NOMO-1 treated with DMSO at 0.1 percent for 48 hours (cell line): ENCODE measurements at regions not wholly inside any gene's neighbourhood (a gene's known extent, or its start where the extent isn't known, plus 50 kb on each side); places are given as distances from the start of the nearest gene placed in this dataset.
A peak's percentile ranks its signal among the peaks of the same experiment; 100 is the strongest.

Experiments
- DNase-seq: peaks from one replicate; lab custom pipeline; 2025; ENCODE audit not compliant: unreplicated experiment; lab: John Stamatoyannopoulos, UW

DNA sequence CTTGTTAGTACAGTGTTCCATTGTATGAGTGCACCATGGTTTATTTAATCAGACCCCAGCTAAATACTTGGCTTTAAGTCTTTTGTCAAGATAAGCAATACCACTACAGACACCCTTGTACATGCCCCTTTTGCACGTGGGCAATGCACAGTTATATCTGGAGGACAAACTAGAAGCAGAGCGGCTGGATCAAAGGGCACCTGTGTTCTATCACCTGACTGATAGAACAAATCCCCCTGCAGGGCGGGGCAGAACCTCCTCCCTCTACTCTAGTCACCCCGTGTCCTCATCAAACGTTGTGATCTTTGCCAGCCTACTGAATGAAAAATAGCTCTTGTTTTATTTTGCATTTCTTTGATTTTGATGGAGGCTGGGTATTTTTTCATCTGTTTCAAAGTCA, 314.9 kb downstream of the TLE3 start:
- DNase-seq, result no peak

DNA sequence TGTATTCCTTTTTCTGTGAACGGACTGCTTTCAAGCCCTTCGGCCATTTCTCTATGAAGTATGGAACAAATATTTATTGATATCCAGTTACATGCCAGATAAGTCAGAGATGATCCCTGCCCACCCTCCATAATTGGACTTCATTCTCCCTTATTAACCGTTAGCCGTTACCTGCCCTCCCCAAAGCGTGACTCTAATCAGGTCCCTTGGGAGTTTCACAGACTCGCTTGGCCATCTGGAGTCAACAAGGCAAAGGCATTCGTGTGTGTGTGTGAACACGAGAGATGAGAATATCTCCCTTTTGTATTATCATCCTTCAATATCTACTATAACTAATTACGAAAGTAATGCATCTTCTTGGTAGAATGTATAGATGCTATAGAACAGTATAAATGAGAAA, 314.5 kb downstream of the TLE3 start:
- no peak for DNase-seq

DNA sequence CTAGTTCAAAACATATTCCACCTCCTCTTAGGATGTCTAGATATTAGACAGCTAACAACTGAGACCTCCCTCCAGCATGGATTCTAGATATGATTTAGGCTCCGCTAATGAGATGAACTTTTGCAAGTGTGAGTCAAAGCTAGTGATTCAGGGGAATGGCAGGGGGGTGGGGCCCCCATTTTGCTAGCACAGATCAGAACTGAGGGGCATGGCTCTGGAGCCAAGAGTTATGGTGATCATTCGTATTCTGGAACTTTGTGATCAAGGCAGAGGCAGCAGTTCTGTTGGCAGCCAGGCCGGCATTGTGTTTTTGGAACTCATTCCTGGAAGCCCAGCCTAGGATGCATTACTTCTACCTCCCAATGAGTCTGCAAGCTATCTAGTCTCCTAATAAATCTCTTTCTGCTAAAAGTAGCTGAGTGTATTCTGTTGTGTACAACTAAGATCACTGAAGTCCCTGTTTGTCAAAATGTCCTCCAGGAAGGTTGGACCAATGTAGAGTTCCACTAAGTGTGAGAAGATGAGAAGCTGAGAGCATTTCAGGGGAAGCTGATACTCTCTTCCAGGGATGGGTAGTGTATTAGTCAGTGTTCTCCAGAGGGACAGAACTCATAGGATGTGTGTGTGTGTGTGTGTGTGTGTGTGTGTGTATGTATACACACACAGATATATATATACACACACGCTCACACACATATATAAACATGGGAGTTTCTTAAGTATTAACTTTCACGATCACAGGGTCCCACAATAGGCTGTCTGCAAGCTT, 312.7 kb downstream of the TLE3 start:
- DNase-seq, result no peak

GRCh38 chr15:69786136-69786701, 311.5 kb downstream of the TLE3 start:
- DNase-seq, result no peak

GRCh38 chr15:69787791-69788190, 309.9 kb downstream of the TLE3 start:
- no peak for DNase-seq

- DNase-seq, result no peak
These were observed 307.9 kb downstream of the TLE3 start for GRCh38 chr15:69789648-69790393.

DNA sequence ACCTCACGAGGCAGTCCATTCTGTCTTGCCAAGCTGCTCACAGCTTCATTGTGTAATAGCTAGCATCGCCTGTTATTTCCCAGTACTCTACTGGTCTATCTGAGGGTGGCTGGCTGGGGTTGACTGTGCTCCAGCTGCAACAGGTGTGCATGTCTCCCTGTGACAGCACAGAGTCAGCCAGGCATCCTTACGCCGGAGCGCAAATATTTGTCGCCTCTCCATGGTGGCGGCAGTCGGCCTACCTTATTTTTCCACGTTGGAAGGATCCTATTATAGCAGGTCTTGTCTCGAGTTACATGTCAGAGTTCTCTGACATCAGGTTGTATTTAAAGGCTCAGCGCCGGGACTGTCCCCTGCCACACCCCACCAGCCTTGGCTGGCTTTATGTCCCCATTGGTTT, 307.1 kb downstream of the TLE3 start:
- no peak for DNase-seq

DNA sequence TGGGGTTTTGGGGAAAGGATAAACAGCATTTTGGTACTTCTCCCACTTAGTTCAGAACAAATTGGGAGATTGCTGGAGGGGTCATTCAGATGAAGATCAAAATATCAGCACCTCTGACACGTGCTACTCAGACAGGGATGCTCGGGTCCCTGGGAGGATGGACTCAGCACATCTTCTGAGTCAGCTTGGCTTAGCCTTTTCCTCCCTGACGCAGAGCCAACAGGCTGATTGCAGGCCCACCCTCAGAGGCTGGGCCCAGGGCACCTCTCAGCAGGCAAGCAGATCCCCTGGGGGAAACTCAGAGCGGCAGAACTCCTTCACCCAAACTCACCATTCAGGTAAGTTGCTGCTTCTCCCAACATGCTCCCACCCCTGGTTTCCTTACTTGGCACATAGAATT, 304.9 kb downstream of the TLE3 start:
- no peak for DNase-seq

- DNase-seq, result no peak
These were observed 304.3 kb downstream of the TLE3 start for GRCh38 chr15:69793431-69793780.

- DNase-seq, result no peak
These were observed 303.8 kb downstream of the TLE3 start for GRCh38 chr15:69793781-69794451.

GRCh38 chr15:69794645-69795469, 302.9 kb downstream of the TLE3 start:
- no peak for DNase-seq

- DNase-seq, result no peak
These were observed 302.1 kb downstream of the TLE3 start for GRCh38 chr15:69795601-69796000.

DNA sequence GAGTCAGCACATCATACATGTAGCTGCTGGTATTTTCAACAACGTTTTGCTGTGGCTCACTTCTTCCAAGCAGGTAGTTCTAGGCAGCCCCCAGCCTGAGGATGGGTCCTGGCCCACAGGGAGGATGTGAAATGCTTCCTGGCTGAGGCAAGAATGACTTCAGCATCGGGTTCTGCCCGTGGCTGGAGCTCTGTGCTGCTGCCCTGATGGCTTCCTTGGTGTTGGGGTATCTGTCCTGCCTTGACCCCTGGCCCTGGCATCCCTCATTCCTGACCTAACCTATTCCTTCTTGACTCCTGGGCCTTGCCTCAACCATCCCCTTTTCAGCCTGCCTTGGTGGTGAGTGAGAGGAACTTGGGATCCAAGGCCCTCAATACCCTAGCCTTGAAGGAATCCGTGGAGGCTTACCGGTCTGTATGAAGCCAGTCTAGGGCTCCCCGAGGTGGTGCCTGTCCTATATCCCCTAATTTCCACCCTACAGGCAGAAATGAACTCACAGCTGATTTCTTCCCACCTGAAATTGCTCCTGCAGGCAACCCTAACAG, 300.6 kb downstream of the TLE3 start:
- DNase-seq, result no peak

GRCh38 chr15:69797615-69798014, 300.1 kb downstream of the TLE3 start:
- DNase-seq, result no peak

DNA sequence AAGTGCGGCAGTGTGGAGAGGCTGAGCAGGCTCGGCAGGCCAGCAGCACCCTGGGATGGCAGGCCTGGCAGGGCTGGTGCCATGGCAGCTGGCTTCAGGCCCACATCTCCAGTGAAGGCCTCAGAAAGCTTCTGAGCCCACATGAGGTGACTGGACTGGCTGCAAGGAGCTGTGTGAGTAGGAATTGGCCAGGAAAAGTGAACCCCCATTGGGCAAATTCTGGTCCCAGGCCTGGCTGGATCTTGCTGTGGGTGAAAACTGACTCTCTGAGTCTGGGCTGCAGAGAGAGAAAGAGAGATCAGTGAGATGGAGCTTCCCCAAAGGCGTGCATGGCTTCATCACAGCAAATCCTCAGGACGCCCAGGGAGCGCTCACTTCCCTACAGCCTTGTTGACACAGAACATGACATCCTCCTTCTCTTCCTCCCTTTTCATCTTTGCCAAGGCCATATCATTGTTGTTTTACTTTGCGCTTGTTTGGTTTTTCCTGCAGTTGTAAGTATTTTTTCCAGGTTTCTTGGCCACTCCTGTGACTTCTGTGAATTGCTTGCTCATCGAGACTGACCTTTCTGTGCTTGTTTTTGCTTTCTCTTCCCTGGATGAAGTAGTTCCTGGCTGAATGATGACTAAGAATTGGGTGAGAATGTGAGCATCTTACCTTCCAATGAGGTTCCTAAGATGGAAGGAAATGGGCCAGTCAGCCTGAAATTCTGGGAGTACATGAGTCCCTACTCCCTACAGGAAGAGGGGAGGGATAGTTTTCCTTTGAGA, 299.1 kb downstream of the TLE3 start:
- no peak for DNase-seq

- no peak for DNase-seq
These were observed 296.6 kb downstream of the TLE3 start for GRCh38 chr15:69801144-69801543.

DNA sequence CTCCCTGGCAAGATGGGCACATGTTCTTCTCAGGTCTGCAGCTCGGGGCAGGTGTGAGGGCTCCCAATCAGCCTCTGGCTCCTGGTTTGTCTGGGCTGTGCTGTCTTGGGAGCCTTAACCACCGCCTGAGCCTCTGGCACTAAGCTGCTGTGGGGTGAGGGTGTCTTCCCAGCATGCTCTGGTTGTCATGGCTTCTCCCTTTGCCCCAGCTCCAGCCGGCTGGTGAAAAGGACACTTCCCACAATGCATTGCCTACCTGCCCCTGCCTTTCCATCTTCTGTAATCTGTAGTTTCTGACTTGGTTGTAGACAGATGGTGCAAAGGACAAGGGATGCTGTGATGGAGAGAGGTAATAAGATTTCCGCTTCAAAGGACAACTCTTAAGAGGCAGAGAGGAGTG, 295.3 kb downstream of the TLE3 start:
- DNase-seq, result no peak

- DNase-seq, result peak; percentile 54
These were observed 292.9 kb downstream of the TLE3 start for GRCh38 chr15:69804786-69805185.

DNA sequence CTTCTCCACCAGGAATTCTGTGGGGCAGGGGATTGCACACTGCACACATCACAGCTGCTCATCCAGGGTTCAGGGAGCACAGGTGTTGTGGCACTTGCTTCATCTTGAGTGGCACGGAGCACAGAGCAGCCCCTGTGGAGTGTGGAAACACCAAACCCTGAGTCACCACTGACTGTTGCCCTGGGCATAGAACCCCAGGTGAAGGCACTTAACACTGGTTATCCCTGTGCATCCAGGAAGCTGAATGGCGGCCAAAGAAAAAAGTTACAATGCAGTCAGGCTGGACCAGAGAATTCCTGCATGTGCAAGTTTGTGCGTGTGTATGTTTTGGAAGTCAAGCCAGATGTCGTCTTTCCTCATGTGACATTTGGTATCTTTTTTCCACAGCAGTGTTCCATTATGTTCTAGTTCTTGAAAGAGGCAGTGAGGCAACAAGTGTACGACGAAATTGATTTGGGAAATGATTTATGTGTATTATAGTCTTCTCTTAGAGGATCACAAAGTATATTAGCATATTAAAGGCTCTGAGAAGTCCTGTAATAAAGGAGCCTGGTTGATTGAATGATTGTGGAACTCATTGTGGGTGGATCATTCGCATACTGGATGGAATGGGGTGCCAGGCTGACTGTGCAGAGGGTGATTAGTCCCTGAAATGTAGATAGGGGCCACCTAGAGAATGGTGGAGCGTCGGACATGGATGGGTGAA, 292.3 kb downstream of the TLE3 start:
- DNase-seq, result no peak
